ENCODE measurements at regions not wholly inside any gene's neighbourhood (a gene's known extent, or its start where the extent isn't known, plus 50 kb on each side); places are given as distances from the start of the nearest gene placed in this dataset.

GRCh38 chr1:56225964-56226815, 353.2 kb downstream of the PLPP3 start:
- DNase-seq (ENCODE audit: low read depth in 2 of 2): no peak

DNA sequence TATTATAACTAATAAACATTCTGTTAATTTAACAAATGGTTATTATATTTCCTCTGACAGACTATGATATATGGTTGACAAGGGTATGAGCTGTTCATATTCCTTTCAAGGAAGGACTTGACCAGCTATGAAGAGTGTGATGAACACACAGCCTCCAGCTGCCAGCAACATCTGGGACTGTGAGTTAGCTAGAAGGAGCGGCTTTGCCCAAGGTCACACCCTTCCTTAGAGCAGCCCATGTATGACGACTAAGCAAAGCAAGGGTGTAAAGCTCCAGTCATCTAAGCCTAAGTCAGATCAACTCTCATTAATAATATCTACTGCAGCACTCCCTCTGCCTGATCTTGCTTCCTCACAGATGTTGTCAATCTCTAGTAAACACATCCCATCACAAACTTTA, 355.4 kb downstream of the PLPP3 start:
- no peak for DNase-seq (ENCODE audit: low read depth in 2 of 2)

DNA sequence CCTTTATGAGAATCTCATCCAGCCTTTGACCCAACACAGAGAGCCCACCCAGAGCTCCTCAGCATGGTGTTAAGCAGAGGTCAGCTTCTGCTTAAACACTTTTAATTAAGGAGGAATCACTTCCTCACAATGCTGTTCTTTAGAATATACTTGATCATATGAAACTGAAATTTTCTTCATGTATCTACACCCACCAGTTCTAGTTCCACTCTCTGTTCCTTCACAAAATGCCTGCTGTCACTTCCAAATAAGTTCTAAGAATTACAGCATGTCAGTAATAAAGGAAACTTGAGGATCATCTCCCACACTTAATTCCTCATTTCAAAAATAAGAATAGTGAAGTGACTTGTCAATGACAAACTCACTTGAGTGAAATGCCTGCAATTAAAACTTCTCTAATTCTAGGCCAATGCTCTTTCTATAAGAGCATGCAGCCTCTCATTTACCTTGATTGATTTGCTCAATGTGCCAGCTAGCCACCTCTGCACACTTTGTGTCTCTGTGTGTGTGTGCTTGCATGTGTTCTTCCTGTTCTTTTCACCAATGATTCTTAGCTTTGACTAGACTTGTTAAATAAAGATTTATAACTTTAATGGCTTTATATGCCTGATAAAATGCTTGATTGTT, 356.3 kb downstream of the PLPP3 start:
- no peak for DNase-seq (ENCODE audit: low read depth in 2 of 2)

- DNase-seq (ENCODE audit: low read depth in 2 of 2): no peak
These were observed 359.3 kb downstream of the PLPP3 start for GRCh38 chr1:56220021-56220420.

GRCh38 chr1:56218023-56218422, 361.3 kb downstream of the PLPP3 start:
- DNase-seq (ENCODE audit: low read depth in 2 of 2): no peak

DNA sequence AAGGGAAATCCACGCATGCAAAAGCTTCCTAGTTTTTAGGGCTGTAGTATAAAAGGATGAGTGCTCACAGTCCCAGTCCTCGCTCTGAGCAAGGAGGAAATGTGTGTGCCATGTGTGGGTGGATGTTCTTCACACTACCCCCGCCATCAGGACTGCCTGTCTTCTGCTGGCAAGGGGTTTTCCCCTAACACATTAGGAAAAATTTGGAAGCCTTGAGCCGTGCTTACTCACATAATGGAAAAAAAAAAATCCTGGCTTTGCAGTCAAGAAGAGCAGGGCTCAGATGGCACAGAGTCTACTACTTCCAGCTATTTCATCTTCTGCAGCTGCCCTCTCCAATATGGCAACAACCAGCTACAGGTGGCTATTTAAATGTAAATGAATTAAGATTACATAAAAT, 363.1 kb downstream of the PLPP3 start:
- no peak for DNase-seq (ENCODE audit: low read depth in 2 of 2)

GRCh38 chr1:56215771-56216170, 363.6 kb downstream of the PLPP3 start:
- DNase-seq (ENCODE audit: low read depth in 2 of 2): no peak

GRCh38 chr1:56215086-56215485, 364.3 kb downstream of the PLPP3 start:
- no peak for DNase-seq (ENCODE audit: low read depth in 2 of 2)

DNA sequence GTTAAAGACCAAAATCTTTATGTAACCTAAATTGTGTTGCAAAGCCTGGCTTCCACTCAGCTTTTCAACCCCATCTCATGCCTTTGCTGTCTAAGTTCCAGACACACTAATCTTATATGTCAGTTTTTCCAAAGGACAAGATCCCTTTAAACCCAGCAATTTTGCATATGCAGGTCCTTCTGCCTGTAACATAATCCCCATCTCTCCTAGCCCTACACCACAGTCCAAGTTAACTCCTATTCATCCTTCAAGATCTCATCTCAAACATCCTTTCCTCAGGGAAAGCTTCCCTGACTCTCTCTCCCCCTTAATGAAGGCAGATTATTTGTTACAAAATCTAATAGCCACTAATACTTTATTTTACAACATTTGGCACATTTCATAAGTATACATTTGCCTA, 366.3 kb downstream of the PLPP3 start:
- no peak for DNase-seq (ENCODE audit: low read depth in 2 of 2)

DNA sequence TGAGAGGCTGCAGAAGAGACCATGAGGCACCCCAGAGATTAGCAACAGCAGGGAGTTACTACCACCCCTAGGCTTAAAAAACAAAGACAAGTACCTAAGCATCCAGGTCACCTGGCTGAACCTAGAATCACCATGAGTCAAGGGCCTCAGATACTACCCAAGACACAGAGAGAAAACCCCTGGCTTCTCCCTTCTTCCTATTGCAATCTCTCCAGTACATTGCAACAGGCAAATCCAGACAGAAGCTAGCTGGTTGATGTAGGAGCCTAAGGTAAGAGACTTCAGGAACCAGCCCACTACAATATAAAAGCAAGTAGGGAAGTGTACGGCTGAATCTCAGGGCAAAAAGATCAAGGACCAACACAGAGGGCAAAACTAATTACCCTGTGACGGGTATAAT, 367.2 kb downstream of the PLPP3 start:
- DNase-seq (ENCODE audit: low read depth in 2 of 2): no peak

GRCh38 chr1:56206391-56206790, 373.0 kb downstream of the PLPP3 start:
- no peak for DNase-seq (ENCODE audit: low read depth in 2 of 2)

- no peak for DNase-seq (ENCODE audit: low read depth in 2 of 2)
These were observed 375.2 kb downstream of the PLPP3 start for GRCh38 chr1:56204206-56204605.

DNA sequence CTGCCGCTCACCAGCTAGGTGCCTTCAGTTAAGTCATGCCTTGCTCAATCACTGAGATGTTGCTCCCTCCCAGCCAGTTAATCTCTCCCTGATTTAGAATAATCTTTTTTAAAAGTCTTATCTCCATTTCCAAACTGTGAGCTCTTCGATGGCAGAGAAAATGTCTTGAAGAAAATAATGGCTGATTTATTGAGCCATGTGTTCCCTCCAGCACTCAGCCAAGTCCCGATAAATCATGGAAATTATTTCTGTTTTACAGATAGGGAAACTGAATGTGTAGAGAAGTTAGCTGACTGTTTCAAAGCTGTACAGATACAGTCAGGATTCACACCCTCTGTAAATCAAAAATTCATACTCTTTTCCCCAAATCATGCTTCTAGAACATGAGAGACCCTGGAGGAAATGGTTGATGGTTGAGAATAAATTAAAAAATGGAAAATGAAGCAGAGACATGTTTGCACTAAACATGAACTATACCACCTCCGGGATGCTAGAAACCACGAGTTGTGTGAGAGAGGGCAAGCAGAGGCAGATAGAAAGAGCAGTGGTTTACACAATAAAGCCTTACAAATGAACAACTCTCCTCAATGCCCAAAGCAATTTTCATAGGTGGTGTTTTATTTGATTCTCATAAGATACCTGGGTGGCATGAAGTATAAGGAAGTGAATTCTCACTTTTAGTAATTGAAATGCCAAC, 376.4 kb downstream of the PLPP3 start:
- DNase-seq (ENCODE audit: low read depth in 2 of 2): no peak

GRCh38 chr1:56202186-56202585, 377.2 kb downstream of the PLPP3 start:
- no peak for DNase-seq (ENCODE audit: low read depth in 2 of 2)

DNA sequence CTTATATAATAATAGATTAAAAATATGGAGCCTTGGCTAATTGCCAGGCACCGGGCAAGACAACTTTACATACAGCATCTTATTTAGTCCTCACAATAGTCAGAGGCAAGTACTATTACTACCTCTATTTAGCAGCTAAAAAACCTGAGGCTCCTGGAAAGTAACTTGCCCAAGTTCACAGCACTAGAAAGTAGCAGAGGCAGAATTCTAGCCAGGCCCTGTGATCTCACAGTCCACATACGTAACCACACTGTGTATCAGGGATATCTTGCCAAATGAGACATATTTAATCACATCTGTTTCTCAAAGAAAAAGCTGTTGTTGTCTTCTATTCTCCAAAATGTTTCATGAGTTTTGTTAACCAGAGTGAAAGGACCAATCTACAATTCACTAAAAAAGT, 378.5 kb downstream of the PLPP3 start:
- no peak for DNase-seq (ENCODE audit: low read depth in 2 of 2)

- no peak for DNase-seq (ENCODE audit: low read depth in 2 of 2)
These were observed 378.9 kb downstream of the PLPP3 start for GRCh38 chr1:56200442-56200841.

DNA sequence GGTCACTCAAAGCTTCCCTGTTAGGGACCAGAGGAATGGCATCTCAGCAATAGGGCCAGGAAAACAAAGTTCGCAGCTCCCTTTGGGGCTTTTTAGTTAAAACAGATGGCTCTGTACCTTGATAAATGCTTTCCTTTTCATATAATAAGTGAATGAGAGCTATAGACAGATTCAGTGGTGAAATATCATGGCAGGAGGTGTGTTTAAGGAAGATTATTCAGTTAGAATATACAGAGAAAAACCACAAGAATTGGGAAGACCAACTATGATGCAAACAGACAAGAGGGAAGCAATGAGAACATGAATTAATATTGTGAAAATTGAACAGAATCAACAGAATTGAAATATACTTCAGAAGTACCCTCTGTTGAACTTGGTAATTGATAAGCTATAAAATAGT, 379.4 kb downstream of the PLPP3 start:
- DNase-seq (ENCODE audit: low read depth in 2 of 2): no peak

DNA sequence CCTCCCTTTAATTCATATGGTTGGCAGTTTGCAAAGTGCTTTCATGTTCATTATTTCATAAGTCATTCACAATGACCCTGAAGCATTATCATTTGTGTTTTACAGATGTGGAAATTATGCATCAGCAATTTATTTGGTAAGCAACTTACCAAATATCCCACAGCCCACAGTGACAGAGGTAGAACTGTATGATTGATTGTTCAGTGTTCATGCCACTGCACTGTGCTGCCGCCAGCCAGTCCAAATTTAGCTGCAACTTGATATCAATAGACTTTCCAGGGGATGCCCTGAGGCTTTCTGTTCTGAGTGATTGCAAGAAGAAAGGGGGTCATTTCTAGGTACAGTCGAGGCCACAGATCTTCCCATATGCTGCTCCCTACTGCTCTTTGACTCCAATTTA, 380.3 kb downstream of the PLPP3 start:
- no peak for DNase-seq (ENCODE audit: low read depth in 2 of 2)

- no peak for DNase-seq (ENCODE audit: low read depth in 2 of 2)
These were observed 381.4 kb downstream of the PLPP3 start for GRCh38 chr1:56197946-56198345.

DNA sequence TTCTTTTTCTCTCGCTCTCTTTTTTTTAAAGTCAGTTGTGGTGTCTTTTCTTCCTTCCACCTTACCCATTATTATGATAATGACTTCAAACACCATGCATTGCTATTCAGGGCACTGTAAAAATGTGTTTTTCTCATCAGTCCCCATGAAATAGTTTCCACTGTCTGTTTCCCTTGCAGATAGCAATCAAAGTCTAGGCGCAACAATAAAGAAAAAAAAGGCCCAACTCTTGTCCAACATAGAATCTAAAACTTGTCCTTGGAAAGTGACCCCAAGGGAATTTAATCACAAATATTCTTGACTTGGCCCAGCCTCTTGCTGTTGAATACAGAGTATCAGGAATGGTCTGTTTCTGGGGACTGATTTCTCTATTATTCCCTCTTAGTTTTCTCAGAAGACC, 382.5 kb downstream of the PLPP3 start:
- no peak for DNase-seq (ENCODE audit: low read depth in 2 of 2)

DNA sequence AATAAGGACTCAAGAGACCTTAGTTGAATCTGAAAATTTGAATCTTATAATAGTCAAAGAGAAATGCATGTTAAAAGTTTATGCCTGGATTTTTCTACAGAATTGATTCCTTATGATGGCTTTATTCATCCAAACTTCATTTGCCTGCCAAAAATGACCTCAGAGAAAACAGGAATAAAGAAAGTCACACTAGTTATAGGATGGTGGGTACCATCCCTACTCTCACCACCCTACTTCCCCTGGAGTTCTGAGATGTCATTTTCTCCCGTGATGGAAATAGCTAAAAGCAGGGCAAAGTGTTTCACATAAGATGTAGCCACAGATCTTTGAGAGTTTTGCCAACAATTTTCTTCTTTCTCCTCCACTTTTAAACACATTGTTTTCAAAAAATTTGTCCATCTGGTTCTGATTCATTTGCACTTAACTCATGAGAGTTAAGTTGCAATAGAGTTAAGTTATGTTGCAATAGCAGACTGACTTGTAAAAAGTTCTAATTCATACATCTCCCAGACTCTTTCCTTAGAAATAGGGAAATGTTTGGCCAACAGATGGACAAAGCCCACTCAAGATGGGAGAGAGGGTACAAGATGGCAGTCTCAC, 384.6 kb downstream of the PLPP3 start:
- DNase-seq (ENCODE audit: low read depth in 2 of 2): no peak

DNA sequence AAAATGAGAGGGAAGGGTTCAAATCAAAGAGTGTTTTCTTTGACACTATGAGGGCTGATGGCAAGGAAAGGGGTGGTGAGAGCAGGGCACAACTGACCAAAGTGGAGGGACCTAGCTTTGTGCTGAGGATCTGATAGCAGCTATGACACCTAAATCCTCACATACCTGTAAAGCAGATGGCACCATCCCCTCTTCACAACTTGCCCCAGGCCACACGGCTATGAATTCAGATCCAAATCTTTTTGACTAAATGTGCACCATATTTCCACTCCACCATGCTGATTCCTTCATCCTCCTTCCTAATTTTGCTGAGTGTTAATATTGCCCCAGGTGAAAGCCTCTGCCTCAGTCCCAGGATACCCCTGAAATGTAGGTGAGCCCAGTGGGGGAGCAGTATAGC, 385.7 kb downstream of the PLPP3 start:
- no peak for DNase-seq (ENCODE audit: low read depth in 2 of 2)

- DNase-seq (ENCODE audit: low read depth in 2 of 2): no peak
These were observed 388.0 kb downstream of the PLPP3 start for GRCh38 chr1:56191369-56191768.
